ENCODE measurements at regions not wholly inside any gene's neighbourhood (a gene's known extent, or its start where the extent isn't known, plus 50 kb on each side); places are given as distances from the start of the nearest gene placed in this dataset.

DNA sequence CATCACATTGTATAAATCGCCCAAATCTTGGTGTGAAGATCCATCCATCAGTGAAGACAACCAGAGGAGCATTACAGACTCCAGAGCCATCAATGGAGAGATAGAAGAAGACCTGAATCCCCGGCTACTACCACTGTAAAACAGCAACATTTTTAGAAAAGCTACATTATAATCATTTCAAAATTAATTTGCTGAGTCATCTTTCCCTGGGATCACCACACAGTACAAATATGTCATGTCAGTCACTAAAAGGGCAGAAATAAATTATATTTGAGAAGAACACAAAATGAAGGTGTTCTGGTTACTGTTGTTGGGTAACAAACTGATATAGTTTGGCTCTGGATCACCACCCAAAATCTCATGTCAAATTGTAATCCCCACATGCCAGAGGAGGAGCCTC lies 218.5 kb upstream of the STT3B start:
- Mint-ChIP-seq H3K9me3 (peaks cover 27% of the 10 kb centered on the region), H3K27me3 (ENCODE audit: insufficient read depth, low read depth, poor library complexity) (no peaks in the 10 kb centered on the region), H3K4me1 (0 out of 3 replicates have a peak, but pooled peaks cover 3% of the 10 kb centered on the region), H3K27ac (no peak overlapping the region), H3K36me3 (ENCODE audit: low read depth) (peaks cover 11% of the 10 kb centered on the region), H3K4me3 (no peak overlapping the region)
- peaks cover 3% of the 10 kb centered on the region; the same call in 1 of the 2 replicates for H3K36me3 ChIP-seq (ENCODE audit: insufficient read depth)
- peaks cover 13% of the 10 kb centered on the region; the same call in 1 of the 2 replicates for H3K9me2 ChIP-seq (ENCODE audit: insufficient read depth)
- no peak overlapping the region for H2AFZ ChIP-seq
- no peaks in the 10 kb centered on the region for H3K79me2 ChIP-seq (replicated peaks; ENCODE audit: insufficient read depth)
- H3K4me1 ChIP-seq (ENCODE audit: insufficient read depth), result no peaks in the 10 kb centered on the region
- no peaks in the 10 kb centered on the region for H3K27me3 ChIP-seq (ENCODE audit: insufficient read depth)
- H3K4me3 ChIP-seq, result no peak overlapping the region
- ATAC-seq (no peak), DNase-seq (ENCODE audit: low spot score) (no peak)
- TF ChIP-seq CTCF (conservative IDR thresholded peaks at IDR 0.05; ENCODE audit: low read depth in 2 of 2) (no peak), CREB1 (CRISPR knock-in tag; IDR thresholded peaks at IDR 0.05; ENCODE audit: low read depth) (no peak), JUNB (IDR thresholded peaks at IDR 0.05; ENCODE audit: unreplicated experiment) (no peak), EZH2 (IDR thresholded peaks at IDR 0.05; ENCODE audit: low read depth, unreplicated experiment) (no peak), EZH2phosphoT487 (IDR thresholded peaks at IDR 0.05; ENCODE audit: unreplicated experiment) (no peak), ZNF331 (CRISPR knock-in tag; IDR thresholded peaks at IDR 0.05; ENCODE audit: low read depth) (no peak), ZNF462 (CRISPR knock-in tag; IDR thresholded peaks at IDR 0.05) (no peak), POLR2AphosphoS5 (IDR thresholded peaks at IDR 0.05; ENCODE audit: low read depth) (no peak), NANOG (IDR thresholded peaks at IDR 0.05; ENCODE audit: borderline replicate concordance) (no peak), ZNF114 (CRISPR knock-in tag; IDR thresholded peaks at IDR 0.05) (no peak), STAT1 (IDR thresholded peaks at IDR 0.05; ENCODE audit: unreplicated experiment) (no peak)
- TF ChIP-seq, protein P1, sequence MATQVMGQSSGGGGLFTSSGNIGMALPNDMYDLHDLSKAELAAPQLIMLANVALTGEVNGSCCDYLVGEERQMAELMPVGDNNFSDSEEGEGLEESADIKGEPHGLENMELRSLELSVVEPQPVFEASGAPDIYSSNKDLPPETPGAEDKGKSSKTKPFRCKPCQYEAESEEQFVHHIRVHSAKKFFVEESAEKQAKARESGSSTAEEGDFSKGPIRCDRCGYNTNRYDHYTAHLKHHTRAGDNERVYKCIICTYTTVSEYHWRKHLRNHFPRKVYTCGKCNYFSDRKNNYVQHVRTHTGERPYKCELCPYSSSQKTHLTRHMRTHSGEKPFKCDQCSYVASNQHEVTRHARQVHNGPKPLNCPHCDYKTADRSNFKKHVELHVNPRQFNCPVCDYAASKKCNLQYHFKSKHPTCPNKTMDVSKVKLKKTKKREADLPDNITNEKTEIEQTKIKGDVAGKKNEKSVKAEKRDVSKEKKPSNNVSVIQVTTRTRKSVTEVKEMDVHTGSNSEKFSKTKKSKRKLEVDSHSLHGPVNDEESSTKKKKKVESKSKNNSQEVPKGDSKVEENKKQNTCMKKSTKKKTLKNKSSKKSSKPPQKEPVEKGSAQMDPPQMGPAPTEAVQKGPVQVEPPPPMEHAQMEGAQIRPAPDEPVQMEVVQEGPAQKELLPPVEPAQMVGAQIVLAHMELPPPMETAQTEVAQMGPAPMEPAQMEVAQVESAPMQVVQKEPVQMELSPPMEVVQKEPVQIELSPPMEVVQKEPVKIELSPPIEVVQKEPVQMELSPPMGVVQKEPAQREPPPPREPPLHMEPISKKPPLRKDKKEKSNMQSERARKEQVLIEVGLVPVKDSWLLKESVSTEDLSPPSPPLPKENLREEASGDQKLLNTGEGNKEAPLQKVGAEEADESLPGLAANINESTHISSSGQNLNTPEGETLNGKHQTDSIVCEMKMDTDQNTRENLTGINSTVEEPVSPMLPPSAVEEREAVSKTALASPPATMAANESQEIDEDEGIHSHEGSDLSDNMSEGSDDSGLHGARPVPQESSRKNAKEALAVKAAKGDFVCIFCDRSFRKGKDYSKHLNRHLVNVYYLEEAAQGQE (IDR thresholded peaks at IDR 0.05; ENCODE audit: unreplicated experiment), result no peak
- TF ChIP-seq, protein P2, sequence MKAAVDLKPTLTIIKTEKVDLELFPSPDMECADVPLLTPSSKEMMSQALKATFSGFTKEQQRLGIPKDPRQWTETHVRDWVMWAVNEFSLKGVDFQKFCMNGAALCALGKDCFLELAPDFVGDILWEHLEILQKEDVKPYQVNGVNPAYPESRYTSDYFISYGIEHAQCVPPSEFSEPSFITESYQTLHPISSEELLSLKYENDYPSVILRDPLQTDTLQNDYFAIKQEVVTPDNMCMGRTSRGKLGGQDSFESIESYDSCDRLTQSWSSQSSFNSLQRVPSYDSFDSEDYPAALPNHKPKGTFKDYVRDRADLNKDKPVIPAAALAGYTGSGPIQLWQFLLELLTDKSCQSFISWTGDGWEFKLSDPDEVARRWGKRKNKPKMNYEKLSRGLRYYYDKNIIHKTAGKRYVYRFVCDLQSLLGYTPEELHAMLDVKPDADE (IDR thresholded peaks at IDR 0.05), result no peak
- no peak overlapping the region for H3K27ac ChIP-seq (ENCODE audit: low read depth)
- H3K4me2 ChIP-seq, result no peak overlapping the region
- H4K20me1 ChIP-seq (replicated peaks; ENCODE audit: insufficient read depth), result no peaks in the 10 kb centered on the region
- no peaks in the 10 kb centered on the region for H3F3A ChIP-seq (replicated peaks; ENCODE audit: low read depth)
